Uterus (tissue), 3 donors: ENCODE measurements at regions not wholly inside any gene's neighbourhood (a gene's known extent, or its start where the extent isn't known, plus 50 kb on each side); places are given as distances from the start of the nearest gene placed in this dataset.

Experiments
- DNase-seq, 2 donors: peaks; one replicate each; pipeline ENCODE4 v3.0.0-alpha.2; 2019 to 2020
- H3K27ac ChIP-seq, 2 donors: fragments of 200-600 bp; sonication (generic); 1 replicate in 1 of 2; 2 replicates in 1 of 2; pipeline ENCODE4 v1.5.1; 2016 to 2018
- H3K27me3 ChIP-seq, 2 donors: fragments of 200-600 bp; sonication (generic); one replicate each; pipeline ENCODE4 v1.5.1; 2018 to 2019; ENCODE audit warnings: control low read depth in 1 of 2
- H3K36me3 ChIP-seq, 2 donors: fragments of 200-600 bp; sonication (generic); one replicate each; pipeline ENCODE4 v1.5.1; 2019; ENCODE audit warnings: control low read depth in 1 of 2
- H3K4me1 ChIP-seq, 2 donors: fragments of 200-600 bp; sonication (generic); one replicate each; pipeline ENCODE4 v1.5.1; 2018 to 2019; ENCODE audit warnings: control low read depth in 1 of 2
- H3K4me3 ChIP-seq, 2 donors: fragments of 200-600 bp; sonication (generic); 1 replicate in 1 of 2; 2 replicates in 1 of 2; pipeline ENCODE4 v1.5.1; 2018 to 2019; ENCODE audit warnings: mild to moderate bottlenecking in 1 of 2
- H3K9me3 ChIP-seq, 2 donors: fragments of 200-600 bp; sonication (generic); one replicate each; pipeline ENCODE4 v1.5.1; 2019; ENCODE audit warnings: control low read depth in 1 of 2
- POLR2A ChIP-seq, 2 donors: fragments of 450-650 bp; IDR thresholded peaks; one replicate each; pipeline ENCODE4 v1.6.1; 2016; ENCODE audit warnings: antibody characterized with exemption in 2 of 2, mild to moderate bottlenecking in 1 of 2, moderate library complexity in 1 of 2
- intact Hi-C: fragments of 100-400 bp; cut with DNase I; formaldehyde crosslinking; loops from one replicate; pipeline ENCODE4 v1.15.1; 2023; ENCODE audit warnings: low total_unique reads
- TF ChIP-seq, protein P1 (sequence below), 4 experiments: fragments of 200-600 bp in 2 of 4; fragments of 450-650 bp in 2 of 4; sonication (generic) in 2 of 4; IDR thresholded peaks; one replicate each; pipeline ENCODE4 v1.5.1; 2016 to 2019; ENCODE audit warnings: antibody characterized with exemption in 4 of 4, mild to moderate bottlenecking in 2 of 4, moderate library complexity in 1 of 4
- donor health status: DM: yes; HTN: yes; CAD: no.

DNA sequence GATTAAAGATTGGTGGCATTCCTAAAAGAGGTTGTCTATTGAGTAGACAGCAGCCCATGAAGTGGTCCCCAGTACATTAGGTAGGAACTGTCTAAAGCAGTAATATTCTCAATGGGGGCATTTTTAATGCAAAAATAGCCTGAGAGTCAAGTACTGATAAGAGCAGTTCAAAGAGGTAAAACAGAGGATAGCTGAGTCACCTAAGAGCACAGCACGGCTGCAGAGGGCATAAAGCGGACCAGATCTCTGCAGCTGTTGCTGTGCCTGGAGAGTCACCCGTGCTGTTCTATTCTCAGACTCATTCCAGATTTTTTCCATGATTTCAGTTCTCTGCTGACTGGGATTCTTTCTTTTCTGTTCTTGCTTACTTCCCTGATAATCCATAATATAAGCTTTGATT lies 313.2 kb downstream of the OLFM3 start:
- H3K4me1 ChIP-seq: no peaks in the 10 kb centered on the region
- no peak overlapping the region for H3K4me3 ChIP-seq
- DNase-seq: no peak
- H3K36me3 ChIP-seq: no peaks in the 10 kb centered on the region
- no peaks in the 10 kb centered on the region for H3K9me3 ChIP-seq
- intact Hi-C loops: no loop called here
- TF ChIP-seq POLR2A (IDR thresholded peaks at IDR 0.05): no peak
- TF ChIP-seq, protein P1, sequence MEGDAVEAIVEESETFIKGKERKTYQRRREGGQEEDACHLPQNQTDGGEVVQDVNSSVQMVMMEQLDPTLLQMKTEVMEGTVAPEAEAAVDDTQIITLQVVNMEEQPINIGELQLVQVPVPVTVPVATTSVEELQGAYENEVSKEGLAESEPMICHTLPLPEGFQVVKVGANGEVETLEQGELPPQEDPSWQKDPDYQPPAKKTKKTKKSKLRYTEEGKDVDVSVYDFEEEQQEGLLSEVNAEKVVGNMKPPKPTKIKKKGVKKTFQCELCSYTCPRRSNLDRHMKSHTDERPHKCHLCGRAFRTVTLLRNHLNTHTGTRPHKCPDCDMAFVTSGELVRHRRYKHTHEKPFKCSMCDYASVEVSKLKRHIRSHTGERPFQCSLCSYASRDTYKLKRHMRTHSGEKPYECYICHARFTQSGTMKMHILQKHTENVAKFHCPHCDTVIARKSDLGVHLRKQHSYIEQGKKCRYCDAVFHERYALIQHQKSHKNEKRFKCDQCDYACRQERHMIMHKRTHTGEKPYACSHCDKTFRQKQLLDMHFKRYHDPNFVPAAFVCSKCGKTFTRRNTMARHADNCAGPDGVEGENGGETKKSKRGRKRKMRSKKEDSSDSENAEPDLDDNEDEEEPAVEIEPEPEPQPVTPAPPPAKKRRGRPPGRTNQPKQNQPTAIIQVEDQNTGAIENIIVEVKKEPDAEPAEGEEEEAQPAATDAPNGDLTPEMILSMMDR (IDR thresholded peaks at IDR 0.05): no peak
- no peaks in the 10 kb centered on the region for H3K27me3 ChIP-seq
- H3K27ac ChIP-seq: no peak overlapping the region

DNA sequence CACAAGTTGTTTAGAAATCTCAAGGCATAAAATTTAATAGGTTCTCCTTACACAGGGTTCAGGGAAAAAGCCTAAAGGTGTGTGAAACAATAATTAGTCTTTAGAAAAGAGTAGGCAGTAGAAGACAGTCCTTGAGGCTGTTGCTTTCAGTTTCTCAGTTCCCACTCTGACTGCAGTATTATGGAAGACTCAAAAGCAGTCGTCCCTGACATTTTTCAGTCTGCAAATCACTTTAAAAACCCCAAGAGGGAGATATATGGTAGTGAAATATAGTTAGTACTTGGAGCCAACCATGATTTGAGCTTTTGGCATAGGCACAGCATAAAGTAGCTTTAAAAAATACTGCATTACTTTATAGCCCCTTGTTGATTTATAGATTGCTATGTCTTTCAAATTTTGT lies 299.7 kb downstream of the OLFM3 start:
- intact Hi-C loops: no loop called here
- no peak for TF ChIP-seq POLR2A (IDR thresholded peaks at IDR 0.05)
- TF ChIP-seq, protein P1 (IDR thresholded peaks at IDR 0.05): no peak
- Histone ChIP-seq H3K4me1 (no peaks in the 10 kb centered on the region), H3K27ac (no peak overlapping the region), H3K4me3 (no peak overlapping the region), H3K9me3 (no peaks in the 10 kb centered on the region), H3K27me3 (no peaks in the 10 kb centered on the region), H3K36me3 (no peaks in the 10 kb centered on the region)
- DNase-seq: no peak

DNA sequence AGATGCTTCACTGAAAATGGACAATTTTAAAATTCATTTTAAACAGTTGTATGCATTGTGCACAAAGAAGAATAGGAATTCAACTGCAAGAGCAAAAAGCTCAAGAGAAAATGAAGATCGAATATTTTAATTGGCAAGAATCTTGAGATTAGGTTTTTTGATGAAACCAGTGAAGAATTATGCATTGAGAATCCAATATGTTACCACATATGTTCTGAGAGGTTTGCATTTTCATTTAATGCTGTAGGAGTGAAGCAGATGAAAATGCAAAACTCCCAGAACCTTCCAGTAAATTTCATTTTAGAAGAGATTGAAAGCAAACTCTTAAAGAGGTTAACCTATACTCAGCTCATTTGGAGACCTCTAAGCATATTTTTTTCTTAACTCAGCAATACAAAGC lies 298.0 kb downstream of the OLFM3 start:
- intact Hi-C loops: no loop called here
- no peak for DNase-seq
- Histone ChIP-seq H3K27me3 (no peaks in the 10 kb centered on the region), H3K36me3 (no peaks in the 10 kb centered on the region), H3K9me3 (no peaks in the 10 kb centered on the region), H3K4me3 (no peak overlapping the region), H3K4me1 (no peaks in the 10 kb centered on the region), H3K27ac (no peak overlapping the region)
- TF ChIP-seq, protein P1 (IDR thresholded peaks at IDR 0.05): no peak
- no peak for TF ChIP-seq POLR2A (IDR thresholded peaks at IDR 0.05)

DNA sequence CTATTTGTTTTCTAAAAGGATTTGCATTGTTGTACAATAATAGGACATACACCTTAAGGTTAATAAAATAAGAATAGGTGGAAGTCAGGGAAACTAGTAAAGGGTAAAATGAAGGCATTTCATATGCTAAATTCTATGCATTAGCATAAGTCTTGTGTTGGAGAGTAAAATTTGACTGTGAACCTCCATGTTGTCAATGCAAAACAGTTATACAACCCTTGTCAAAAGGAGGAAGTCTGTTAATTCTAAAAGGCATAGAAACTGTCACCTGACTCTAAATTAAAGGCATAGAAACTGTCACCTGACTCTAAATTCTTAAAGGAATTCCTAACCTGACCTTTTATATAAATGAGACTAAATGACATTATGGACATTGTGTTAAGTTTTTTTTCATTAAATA lies 291.8 kb downstream of the OLFM3 start:
- intact Hi-C loops: no loop called here
- H3K27ac ChIP-seq: no peak overlapping the region
- no peaks in the 10 kb centered on the region for H3K27me3 ChIP-seq
- TF ChIP-seq, protein P1 (IDR thresholded peaks at IDR 0.05): no peak
- TF ChIP-seq POLR2A (IDR thresholded peaks at IDR 0.05): no peak
- H3K9me3 ChIP-seq: no peaks in the 10 kb centered on the region
- DNase-seq: no peak
- H3K4me3 ChIP-seq: no peak overlapping the region
- H3K36me3 ChIP-seq: no peaks in the 10 kb centered on the region
- no peaks in the 10 kb centered on the region for H3K4me1 ChIP-seq

DNA sequence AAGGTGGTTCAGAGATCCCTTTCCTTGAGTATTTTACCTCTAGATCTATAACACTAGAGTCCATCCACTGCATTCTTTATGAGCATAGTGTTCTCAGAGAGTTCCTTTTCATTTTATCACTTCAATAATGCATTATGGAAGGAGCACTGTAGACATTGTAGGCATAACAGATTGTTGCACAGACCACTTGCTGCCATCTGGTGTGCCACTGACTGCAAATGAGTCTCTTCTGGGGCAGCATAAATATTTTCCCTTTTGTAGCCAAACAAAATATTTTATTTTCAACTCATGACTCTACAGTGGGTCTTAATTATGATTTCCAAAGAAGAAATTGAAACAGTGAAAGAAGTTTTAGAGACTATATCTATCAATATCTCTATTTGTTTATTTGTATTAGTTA lies 290.4 kb downstream of the OLFM3 start:
- no peaks in the 10 kb centered on the region for H3K27me3 ChIP-seq
- no peaks in the 10 kb centered on the region for H3K9me3 ChIP-seq
- no peak overlapping the region for H3K27ac ChIP-seq
- H3K36me3 ChIP-seq: no peaks in the 10 kb centered on the region
- H3K4me3 ChIP-seq: no peak overlapping the region
- intact Hi-C loops: no loop called here
- H3K4me1 ChIP-seq: no peaks in the 10 kb centered on the region
- TF ChIP-seq, protein P1 (IDR thresholded peaks at IDR 0.05): no peak
- TF ChIP-seq POLR2A (IDR thresholded peaks at IDR 0.05): no peak
- no peak for DNase-seq
